ENCODE measurements at regions not wholly inside any gene's neighbourhood (a gene's known extent, or its start where the extent isn't known, plus 50 kb on each side); places are given as distances from the start of the nearest gene placed in this dataset.

DNA sequence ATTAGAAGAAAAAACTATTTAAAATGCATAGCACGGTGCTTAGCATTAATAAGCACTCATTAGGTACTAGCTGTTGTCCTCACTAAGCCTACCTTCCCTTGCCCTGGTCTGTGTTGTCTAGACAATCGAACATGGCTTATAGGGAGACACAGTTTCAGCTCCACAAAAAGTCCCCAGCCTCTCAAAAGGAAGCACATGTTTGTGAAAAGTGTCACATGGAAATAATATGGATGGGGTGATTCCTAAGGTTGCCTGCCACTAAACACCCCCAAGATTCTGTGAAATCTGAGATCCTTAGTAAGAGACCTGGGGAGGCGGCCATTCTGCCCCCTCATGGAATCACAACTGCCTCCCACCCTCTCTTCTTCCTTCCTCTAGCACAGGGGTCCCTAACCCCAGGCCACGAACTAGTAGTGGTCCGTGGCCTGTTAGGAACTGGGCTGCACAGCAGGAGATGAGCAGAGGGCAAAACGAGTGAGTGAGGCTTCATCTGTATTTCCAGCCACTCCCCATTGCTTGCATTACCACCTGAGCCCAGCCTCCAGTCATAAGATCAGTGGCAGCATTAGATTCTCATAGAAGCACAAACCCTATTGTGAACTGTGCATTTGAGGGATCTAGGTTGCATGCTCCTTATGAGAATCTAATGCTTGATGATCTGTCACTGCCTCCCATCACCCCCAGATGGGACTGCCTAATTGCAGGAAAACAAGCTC, 59.6 kb upstream of the NDUFV2 start:
- no peak overlapping the region for H2AFZ ChIP-seq (ENCODE audit: low read length)
- POLR2A ChIA-PET = interaction anchor here (0.6 kb wide), 1 partner anchor 34 kb away, joined by 3 read pairs; no protein-coding TSS in a partner anchor

DNA sequence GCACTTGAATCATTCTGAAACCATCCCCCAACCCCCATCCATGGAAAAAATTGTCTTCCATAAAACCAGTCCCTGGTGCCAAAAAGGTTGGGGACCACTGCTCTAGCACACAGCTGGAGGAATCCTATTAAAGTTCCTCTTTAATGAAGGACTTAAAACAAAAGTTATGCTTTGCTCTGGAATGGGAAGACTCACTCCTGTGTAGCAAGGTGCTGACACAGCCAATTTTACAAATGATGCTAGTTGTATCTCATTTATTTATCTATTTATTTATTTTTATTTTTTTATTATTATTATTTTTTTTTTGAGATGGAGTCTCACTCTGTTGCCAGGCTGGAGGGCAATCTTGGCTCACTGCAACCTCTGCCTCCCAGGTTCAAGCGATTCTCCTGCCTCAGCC, 58.9 kb upstream of the NDUFV2 start:
- no peak for DNase-seq (ENCODE audit: low spot score)
- H3K9me3 ChIP-seq (ENCODE audit: low read length) = no peaks in the 10 kb centered on the region
- POLR2A ChIA-PET = interaction anchor here (0.6 to 0.7 kb wide), 2 partner anchors 10 to 377 kb away, joined by 3 read pairs; no protein-coding TSS in a partner anchor
- intact Hi-C loops (cut with micrococcal nuclease; ENCODE audit: unreplicated experiment) = no loop called here
- no peak overlapping the region for H3K4me3 ChIP-seq (ENCODE audit: low read depth, low read length, poor library complexity, severe bottlenecking)
- no peak overlapping the region for H3K4me2 ChIP-seq (ENCODE audit: low read length)
- no peak overlapping the region for H3K27ac ChIP-seq (ENCODE audit: low read depth, low read length, poor library complexity, severe bottlenecking)
- no TSS peak for BruUV-seq (replicated peaks)
- no peaks in the 10 kb centered on the region; the same call in 1 of the 2 replicates for H3K36me3 ChIP-seq (ENCODE audit: insufficient read depth, low read length)
- no peak overlapping the region for H2AFZ ChIP-seq (ENCODE audit: low read length)
- no peaks in the 10 kb centered on the region for H3K79me2 ChIP-seq (ENCODE audit: insufficient read depth, low read depth, low read length)
- TF ChIP-seq, protein P1, sequence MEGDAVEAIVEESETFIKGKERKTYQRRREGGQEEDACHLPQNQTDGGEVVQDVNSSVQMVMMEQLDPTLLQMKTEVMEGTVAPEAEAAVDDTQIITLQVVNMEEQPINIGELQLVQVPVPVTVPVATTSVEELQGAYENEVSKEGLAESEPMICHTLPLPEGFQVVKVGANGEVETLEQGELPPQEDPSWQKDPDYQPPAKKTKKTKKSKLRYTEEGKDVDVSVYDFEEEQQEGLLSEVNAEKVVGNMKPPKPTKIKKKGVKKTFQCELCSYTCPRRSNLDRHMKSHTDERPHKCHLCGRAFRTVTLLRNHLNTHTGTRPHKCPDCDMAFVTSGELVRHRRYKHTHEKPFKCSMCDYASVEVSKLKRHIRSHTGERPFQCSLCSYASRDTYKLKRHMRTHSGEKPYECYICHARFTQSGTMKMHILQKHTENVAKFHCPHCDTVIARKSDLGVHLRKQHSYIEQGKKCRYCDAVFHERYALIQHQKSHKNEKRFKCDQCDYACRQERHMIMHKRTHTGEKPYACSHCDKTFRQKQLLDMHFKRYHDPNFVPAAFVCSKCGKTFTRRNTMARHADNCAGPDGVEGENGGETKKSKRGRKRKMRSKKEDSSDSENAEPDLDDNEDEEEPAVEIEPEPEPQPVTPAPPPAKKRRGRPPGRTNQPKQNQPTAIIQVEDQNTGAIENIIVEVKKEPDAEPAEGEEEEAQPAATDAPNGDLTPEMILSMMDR (conservative IDR thresholded peaks at IDR 0.05; ENCODE audit: low read length) = no peak
- TF ChIP-seq EZH2phosphoT487 (IDR thresholded peaks at IDR 0.05; ENCODE audit: borderline replicate concordance, low read depth, low read length) = no peak
- no peaks in the 10 kb centered on the region for H4K20me1 ChIP-seq (ENCODE audit: insufficient read depth, low read length)
- H3K9me2 ChIP-seq (ENCODE audit: insufficient read depth, low read length) = no peaks in the 10 kb centered on the region
- CTCF ChIA-PET (ENCODE audit: unreplicated experiment) = no interaction called here
- H3K4me1 ChIP-seq (ENCODE audit: insufficient read depth, low read length, poor library complexity, severe bottlenecking) = no peaks in the 10 kb centered on the region

More for the DNA sequence above, 59.6 kb upstream of the NDUFV2 start:
- Histone ChIP-seq H3K9me3 (ENCODE audit: low read length) (no peaks in the 10 kb centered on the region), H4K20me1 (ENCODE audit: insufficient read depth, low read length) (no peaks in the 10 kb centered on the region), H3K36me3 (ENCODE audit: insufficient read depth, low read length) (no peaks in the 10 kb centered on the region), H3K4me2 (ENCODE audit: low read length) (no peak overlapping the region), H3K4me3 (ENCODE audit: low read depth, low read length, poor library complexity, severe bottlenecking) (no peak overlapping the region), H3K27ac (ENCODE audit: low read depth, low read length, poor library complexity, severe bottlenecking) (no peak overlapping the region), H3K9me2 (ENCODE audit: insufficient read depth, low read length) (no peaks in the 10 kb centered on the region), H3K79me2 (ENCODE audit: insufficient read depth, low read depth, low read length) (no peaks in the 10 kb centered on the region), H3K4me1 (ENCODE audit: insufficient read depth, low read length, poor library complexity, severe bottlenecking) (no peaks in the 10 kb centered on the region)
- TF ChIP-seq, protein P1 (conservative IDR thresholded peaks at IDR 0.05; ENCODE audit: low read length) = no peak
- TF ChIP-seq EZH2phosphoT487 (IDR thresholded peaks at IDR 0.05; ENCODE audit: borderline replicate concordance, low read depth, low read length) = no peak
- intact Hi-C loops (cut with micrococcal nuclease; ENCODE audit: unreplicated experiment) = no loop called here
- CTCF ChIA-PET (ENCODE audit: unreplicated experiment) = no interaction called here
- no TSS peak for BruUV-seq (replicated peaks)
- DNase-seq (ENCODE audit: low spot score) = no peak

DNA sequence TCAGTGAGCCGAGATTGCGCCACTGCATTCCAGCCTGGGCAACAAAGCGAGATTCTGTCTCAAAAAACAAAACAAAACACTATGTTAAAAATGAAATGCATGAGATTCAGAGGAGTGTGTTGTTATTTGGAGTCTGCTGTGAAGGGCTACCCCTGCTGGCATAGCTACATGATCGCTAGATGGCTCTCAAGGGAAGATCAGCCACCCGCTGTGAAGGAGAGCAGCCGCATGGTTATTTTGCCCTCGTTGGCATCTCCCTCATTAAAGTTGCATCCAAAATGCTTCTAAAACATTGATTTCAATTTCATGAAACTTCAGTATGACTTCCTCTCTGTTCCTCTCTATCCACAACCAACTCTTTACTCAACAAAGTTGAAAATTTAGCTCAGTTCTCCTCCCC, 54.8 kb upstream of the NDUFV2 start:
- ChIA-PET CTCF (ENCODE audit: unreplicated experiment) (no interaction called here), POLR2A (interaction anchor here (0.7 to 1.4 kb wide), 3 partner anchors 9 to 18 kb away, joined by 3 to 5 read pairs (median 3); no protein-coding TSS in a partner anchor)
- H4K20me1 ChIP-seq (ENCODE audit: insufficient read depth, low read length) = no peaks in the 10 kb centered on the region
- TF ChIP-seq, protein P1 (conservative IDR thresholded peaks at IDR 0.05; ENCODE audit: low read length) = 0 out of 2 replicates have a peak, but pooled peaks have one; percentile 17
- TF ChIP-seq EZH2phosphoT487 (IDR thresholded peaks at IDR 0.05; ENCODE audit: borderline replicate concordance, low read depth, low read length) = no peak
- no TSS peak for BruUV-seq (replicated peaks)
- H3K4me1 ChIP-seq (ENCODE audit: insufficient read depth, low read length, poor library complexity, severe bottlenecking) = no peaks in the 10 kb centered on the region
- no peaks in the 10 kb centered on the region for H3K79me2 ChIP-seq (ENCODE audit: insufficient read depth, low read depth, low read length)
- H3K9me2 ChIP-seq (ENCODE audit: insufficient read depth, low read length) = no peaks in the 10 kb centered on the region
- no peak for DNase-seq (ENCODE audit: low spot score)
- H3K4me2 ChIP-seq (ENCODE audit: low read length) = no peak overlapping the region
- intact Hi-C loops (cut with micrococcal nuclease; ENCODE audit: unreplicated experiment) = no loop called here
- H2AFZ ChIP-seq (ENCODE audit: low read length) = no peak overlapping the region
- no peak overlapping the region for H3K4me3 ChIP-seq (ENCODE audit: low read depth, low read length, poor library complexity, severe bottlenecking)
- H3K27ac ChIP-seq (ENCODE audit: low read depth, low read length, poor library complexity, severe bottlenecking) = no peak overlapping the region
- H3K9me3 ChIP-seq (ENCODE audit: low read length) = peaks cover 5% of the 10 kb centered on the region; the same call in 1 of the 2 replicates
- no peaks in the 10 kb centered on the region; the same call in 1 of the 2 replicates for H3K36me3 ChIP-seq (ENCODE audit: insufficient read depth, low read length)

Data from OCI-LY7 (cell line).